HL-60/S4 treated with phorbol 12-myristate 13-acetate at 8.2 ng/mL for 4 days and 3 days (cell line): ENCODE measurements at regions not wholly inside any gene's neighbourhood (a gene's known extent, or its start where the extent isn't known, plus 50 kb on each side); places are given as distances from the start of the nearest gene placed in this dataset.

Experiments
- in situ Hi-C: fragments of 300-500 bp; cut with MboI; formaldehyde crosslinking; loops from 2 replicates; pipeline ENCODE4 v1.15.0; 2022; ENCODE audit warnings: low sequenced_read_pairs

DNA sequence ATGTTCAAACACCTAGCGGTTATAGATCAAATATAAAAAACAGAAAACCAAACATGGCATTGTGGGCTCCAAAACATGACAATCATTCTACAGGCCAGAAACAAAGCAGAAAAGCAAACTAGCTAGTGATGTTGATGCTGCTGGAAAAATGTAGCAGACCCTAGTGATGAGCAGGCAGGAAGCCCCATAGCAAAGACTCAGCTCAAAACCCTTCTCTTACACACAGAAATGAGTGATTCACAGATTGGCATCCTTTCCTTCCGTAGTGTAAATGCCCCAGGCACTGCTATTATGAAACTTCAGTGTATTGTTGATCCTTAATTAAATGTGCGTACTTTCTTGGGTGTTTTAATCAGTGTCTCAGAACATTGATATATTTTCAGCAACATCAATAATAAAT, 425.1 kb downstream of the UTRN start:
- in situ Hi-C loops, result no loop called here

DNA sequence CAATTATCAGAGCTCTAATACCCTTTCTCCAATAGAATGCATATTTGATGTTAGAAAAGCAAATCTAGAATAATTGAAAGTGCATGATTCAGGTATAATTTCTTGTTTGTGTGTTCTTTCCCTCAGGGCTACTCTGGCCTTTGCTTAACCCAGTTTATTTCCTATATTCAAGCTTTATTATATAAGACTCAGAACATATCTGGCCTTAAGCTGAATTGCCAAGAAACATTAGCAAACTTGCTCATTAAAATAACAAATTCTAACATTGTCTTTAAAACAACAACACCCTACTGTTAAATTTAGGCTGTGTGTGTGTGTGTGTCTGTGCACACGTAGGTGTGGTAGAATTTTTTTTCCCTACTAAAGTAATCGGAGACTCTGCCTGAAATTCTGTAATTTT, 426.5 kb downstream of the UTRN start:
- in situ Hi-C loops, result no loop called here

DNA sequence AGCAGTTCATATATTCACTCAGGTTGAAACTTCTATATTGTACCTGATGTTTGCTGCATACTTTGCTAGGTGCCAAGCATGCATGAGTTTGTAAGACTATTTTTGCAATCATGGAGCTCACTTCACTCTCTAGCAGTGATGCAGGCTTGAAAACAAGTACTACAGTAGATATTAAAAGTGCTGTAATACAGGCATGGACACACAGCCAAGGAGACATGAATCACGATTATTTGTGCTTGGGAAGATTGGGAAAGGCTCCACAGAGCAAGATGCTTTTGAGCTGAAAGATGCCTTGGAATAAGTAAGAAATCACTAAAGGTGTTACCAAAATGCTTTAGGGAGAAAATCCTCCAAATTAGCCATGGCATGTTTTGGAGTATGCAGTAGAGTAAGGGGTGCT, 427.4 kb downstream of the UTRN start:
- in situ Hi-C loops, result no loop called here

DNA sequence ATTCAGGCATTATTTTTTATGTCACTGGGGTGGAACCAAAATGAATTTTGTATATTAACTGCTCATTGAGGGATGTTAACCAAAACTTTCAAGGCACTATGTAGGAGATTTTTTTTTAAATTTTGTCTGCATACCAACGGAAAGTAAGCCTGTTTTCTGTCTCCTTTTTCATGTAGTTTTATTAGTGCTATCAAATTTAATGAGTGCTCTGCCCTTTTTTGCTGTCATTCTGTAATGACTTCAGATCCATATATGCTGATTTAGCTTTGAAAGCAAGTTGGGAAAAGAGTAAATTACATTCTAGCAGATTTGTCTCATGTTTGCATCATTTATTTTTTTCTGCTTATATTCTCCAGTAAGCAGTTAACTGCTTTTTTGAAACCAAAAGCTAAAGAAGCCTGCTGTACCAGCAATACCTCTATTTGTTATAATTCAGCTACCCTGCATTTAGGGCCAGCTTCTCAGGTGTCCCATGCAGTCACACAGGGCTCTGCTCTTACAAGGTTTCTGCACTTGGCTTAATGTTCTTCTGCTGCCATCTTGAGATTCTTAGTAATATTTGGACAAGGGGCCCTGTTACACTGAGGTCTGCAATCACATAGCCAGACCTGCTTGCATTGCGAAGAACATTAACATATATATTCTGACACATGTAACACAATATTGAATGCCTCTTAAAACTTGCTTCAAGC, 429.0 kb downstream of the UTRN start:
- in situ Hi-C loops, result no loop called here

DNA sequence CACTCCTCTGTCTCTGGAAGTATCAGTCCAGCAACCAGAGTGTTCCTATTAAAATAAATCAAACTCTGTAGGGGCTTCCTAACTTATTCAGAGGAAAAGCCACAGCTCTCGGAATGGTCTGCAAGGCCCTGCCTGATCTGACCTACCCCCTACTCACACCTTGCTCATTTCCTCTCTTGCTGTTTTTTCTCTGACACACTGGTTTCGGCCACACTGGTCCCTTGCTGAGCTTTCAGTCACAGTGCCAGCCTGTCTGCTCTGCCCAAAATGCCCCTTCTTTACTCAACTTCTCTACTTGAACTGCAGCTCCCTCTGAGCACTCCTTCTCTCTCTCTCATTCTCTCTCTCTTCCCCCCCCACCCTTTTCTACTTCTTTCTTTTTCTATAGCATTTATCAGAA, 430.2 kb downstream of the UTRN start:
- in situ Hi-C loops, result no loop called here

DNA sequence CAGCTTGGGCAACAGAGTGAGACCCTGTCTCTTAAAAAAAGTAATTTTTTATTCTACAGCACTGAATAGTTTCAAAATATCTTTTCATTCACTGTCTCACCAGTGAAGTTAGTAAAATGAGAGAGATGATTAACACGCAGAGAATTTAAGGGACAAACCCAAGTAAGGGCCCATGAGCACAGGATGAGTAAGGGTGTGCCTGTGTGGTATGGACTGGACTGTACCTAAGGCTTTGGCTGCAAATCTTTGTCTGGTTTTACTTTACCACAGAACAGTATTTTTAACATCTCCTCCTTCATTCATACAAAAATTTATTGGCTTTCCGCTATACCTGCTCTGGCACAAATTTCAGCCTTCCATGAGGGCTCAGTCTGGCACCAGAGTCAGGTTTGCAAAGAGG, 433.3 kb downstream of the UTRN start:
- in situ Hi-C loops, result no loop called here

DNA sequence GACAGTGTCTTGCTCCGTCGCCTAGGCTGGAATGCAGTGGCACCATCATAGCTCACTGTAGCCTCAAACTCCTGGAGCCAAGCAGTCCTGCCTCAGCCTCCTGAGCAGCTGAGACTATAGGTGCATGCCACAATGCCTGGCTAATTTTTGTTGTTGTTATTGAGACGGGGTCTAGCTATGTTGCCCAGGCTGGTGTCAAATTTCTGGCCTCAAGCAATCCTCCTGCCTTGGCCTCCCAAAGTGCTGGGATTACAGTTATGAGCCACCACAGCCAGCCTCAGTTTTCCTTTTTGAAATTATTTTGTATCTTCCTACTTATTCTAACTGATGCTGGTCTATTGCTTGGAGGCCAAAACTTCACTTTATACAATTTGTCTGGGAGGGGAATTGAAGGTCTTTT, 436.1 kb downstream of the UTRN start:
- in situ Hi-C loops, result no loop called here

DNA sequence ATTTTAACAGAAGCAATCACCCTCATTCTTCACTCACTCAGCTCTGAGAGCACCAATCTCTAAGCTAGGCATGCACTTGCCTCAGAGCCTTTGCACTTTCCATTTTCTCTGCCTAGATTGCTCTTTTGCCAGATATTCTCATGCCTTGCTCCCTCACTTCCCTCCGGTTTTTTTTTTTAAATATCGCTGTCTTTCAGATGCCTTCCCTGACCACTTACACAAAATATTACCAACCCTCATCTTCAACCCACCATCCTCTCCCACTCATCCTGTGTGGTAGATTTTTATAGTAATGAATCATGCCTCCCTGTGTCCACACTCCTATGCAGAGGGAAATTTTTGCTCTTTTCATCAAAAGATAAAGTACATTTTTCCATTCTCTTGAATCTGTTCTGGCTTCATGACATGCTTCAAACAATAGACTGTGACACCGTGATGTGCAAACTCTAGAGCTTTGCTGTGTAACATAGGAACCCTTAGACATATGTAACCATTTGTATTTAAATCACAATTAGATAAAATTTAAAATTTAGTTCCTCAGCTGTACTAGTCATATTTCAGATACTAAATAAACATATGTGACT, 437.1 kb downstream of the UTRN start:
- in situ Hi-C loops, result no loop called here

DNA sequence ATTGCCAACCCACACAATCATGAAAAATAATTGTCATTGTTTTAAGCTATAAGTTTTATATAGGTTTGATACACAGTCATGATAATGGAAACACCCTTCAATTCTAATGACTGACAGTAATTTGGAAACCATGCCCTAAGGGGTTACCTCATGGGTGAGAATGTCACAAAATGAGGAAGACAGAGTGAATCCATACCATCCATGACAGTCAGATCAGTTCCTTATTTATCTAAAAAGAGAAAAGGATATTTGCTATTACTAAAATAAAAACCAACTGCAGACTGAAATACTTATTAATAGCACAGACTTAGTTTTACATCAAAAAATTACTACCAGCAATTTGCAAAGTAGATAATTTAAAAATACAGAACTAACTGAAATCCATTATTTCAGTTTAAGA, 437.8 kb downstream of the UTRN start:
- in situ Hi-C loops, result no loop called here

DNA sequence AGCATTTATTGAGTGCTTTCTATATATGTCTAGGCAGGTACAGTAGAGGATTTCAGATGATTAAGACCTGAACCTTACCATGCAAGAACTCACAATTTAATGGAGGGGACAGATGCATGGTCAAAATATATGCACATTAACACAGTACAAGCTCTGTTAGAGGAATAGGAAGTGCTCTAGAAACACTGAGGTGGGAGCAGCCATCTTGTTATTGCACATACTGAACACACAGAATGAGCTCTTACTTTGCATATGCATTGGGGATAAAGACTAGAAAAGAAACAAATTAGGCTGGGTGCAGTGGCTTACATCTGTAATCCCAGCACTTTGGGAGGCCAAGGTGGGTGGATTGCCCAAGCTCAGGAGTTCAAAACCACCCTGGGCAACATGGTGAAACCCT, 438.3 kb downstream of the UTRN start:
- in situ Hi-C loops, result no loop called here

DNA sequence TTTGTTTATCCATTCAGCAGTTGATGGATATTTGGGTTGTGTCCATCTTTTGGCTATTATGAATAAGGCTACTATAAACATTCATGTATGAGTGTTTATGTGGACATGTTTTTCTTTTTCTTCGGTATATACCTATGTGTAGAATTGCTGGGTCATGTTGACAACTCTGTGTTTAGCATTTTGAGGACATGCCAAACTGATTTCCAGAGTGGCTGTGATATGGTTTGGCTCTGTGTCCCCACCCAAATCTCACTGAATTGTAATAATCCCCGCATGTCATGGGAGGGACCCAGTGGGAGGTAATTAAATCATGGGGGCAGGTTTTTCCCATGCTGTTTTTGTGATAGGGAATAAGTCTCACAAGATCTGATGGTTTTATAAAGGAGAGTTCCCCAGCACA, 439.7 kb downstream of the UTRN start:
- in situ Hi-C loops, result no loop called here

DNA sequence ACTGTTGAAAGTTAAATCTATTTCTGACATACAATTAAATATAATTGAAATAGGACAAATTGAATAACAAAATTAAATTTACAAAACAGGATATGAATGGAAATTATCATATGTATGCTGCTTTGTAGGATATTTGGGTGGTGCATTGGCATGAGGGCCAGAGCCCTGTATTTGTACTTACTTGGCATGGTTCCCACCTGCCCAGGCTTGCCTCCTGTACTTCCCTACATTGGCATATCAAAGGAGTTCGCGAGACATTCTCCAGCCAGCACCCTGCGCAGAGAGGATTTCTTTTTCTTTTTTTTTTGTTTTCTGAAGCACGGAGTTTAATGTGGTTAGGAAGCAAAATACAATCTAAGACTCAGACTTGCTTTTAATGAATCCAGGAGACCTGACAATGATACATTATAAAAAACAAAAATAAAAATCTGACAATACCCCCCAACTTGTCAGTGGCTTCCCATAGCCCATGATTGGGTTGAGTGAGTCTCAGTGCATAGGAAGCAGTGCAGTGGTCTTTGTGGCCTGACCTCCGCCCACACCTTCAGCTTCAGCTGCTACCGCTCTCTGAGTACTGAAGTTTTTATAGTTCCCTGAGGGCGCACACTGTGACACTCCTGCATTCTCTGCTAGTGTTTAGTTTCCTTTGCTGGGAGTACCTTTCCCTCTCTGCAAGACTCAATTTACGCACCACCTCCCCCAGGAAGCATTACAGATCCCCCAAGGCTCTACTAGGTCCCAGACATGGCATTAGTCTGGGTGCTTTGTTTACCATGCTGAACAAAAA, 440.8 kb downstream of the UTRN start:
- in situ Hi-C loops, result no loop called here

DNA sequence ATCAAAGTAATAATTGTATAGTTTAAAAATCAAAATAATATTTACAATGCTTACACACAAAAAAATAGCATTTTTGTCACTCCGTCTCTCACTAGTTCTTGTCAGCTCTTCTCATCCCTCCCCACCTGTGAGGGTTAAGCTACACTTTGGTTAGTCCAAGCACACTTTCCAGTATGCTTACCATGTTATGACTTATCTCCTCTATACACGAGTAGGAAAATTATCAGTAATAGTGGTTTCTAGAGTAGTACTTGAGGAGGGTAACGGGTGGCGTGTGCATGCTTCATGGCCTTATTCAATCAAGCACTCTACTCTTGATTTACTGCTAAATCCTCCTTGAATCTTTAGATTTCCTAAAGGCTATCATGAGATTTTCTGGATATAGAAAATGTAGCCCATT, 443.7 kb downstream of the UTRN start:
- in situ Hi-C loops, result no loop called here

DNA sequence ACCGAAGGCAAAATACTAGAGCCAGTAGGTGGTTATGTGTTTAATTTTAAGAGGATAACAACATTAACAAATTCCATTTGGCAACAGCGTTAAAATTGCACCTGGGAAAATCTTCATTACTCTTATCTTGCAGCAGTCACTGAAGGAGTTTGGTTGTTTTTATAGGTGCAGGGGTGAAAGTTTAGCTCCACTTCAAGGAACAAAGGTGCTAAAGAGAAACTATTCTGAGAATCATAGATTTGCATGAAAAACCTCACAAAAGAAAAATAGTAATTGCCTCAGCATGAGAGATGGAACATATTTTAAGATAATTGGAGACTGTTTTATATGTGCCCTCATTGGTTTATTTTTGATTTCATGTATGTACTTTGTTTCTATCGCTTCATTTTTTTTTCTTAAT, 444.4 kb downstream of the UTRN start:
- in situ Hi-C loops, result no loop called here

DNA sequence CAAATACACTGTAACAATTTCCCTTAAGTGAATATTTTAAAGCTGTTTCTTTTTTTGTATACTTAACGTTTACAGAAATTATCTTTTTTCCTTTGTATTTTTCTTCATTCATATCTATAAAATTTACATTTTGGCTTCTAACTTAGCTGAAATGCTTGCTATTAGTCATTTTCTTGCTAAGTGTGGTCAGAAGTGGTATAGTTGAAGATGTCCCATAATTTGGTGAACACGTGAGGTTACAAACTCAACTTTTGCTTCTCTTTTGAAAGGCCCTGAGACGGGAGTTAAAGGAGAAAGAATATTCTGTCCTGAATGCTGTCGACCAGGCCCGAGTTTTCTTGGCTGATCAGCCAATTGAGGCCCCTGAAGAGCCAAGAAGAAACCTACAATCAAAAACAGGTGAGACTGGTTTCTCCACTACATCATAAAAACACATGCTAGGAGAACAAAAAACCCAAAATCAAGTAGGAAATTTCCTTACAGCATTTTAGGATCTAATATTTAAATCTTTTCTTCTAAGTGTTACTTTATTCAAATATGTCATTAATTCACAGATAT, 445.0 kb downstream of the UTRN start:
- in situ Hi-C loops, result no loop called here

DNA sequence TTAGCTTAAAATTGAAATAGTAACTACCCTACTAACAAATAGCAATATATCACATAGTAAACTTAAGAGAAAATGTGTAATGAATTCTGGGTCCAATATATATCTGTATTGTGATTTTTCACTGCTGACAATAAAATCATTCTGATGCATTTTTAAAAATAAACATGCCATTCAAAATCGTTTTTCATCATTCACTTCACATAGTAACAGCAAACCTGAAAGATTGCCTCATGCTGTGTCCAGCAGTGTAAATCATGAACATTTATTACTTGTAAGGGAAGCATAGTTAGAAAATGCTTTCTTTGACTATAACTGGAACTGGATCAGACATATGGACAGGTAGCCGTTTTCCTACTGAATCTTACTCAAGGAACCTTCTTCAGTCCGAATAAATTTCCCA, 446.1 kb downstream of the UTRN start:
- in situ Hi-C loops, result no loop called here

DNA sequence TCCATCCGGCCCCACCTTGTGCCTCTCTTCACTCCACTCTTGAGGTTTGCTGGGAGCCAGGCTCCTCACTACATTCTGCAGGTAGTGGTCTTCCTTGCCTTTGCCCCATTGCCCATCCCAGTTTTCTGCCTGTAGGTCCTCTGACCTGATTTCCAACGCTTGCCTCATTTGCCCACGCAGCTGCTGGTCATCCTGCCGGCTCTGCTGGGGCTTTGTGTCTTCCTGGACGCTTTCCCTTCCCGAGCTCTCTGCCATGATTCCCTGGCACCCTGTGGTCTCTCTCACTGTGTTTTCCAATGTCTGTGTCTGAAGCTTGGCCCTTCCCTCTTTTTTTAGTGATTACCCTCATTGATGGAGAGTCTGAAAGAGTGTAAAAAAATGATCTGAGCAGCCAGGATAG, 451.6 kb downstream of the UTRN start:
- in situ Hi-C loops, result no loop called here

DNA sequence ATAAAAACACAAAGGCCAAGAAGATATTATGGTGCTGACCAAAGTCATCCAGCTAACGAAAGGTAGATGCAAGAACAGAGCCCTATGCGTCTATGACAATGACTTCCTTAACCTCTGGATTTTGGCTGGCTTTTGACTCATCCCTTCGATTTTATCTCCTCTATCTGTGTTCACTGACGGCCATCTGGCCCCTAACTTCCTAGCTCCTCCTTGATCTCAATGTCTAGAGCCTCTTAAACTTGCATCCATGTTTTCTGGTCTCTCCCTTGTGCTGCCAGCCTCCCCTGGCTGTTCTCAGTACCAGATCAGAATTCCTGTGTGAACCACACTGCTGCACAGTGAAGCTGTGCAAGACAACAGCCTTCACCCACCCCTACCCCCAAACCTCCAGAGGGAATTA, 452.9 kb downstream of the UTRN start:
- in situ Hi-C loops, result no loop called here

DNA sequence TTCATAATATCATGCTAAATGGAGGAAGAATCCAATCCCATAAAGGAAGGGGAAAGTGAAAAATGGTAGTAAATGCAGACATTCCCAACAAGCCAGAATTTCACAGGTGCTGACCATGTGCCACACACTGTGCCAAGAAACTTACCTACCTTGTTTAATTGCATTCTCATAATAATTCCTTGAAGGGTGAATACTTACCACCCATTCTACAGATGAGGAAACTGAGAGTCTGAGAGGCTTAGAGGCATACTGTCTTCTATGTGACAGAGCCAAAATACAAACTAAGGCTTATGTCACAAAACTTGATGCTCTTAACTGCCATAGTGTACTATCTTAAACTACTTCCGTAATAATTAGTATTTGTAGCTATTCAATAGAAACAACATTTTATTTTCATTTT, 454.7 kb downstream of the UTRN start:
- in situ Hi-C loops, result no loop called here

DNA sequence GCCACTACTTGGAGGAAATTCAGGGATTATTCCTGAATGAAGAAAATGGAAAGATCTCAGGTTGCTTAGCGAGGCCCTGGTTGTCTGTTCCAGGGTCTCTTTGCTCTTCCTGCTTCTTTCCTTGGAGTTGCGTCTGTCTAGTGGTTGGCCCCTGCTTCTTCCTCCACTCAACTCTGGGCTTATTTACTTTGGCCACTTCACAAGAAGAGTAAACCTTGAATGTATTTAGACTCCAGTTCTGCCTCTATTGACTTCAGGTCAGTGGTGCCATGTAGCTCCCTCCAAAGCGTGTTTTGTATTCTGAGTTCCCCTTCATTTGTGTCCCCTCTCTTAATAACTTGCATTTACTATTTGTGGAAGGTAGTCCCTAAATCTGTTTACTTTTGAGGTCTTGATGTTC, 456.5 kb downstream of the UTRN start:
- in situ Hi-C loops, result no loop called here

DNA sequence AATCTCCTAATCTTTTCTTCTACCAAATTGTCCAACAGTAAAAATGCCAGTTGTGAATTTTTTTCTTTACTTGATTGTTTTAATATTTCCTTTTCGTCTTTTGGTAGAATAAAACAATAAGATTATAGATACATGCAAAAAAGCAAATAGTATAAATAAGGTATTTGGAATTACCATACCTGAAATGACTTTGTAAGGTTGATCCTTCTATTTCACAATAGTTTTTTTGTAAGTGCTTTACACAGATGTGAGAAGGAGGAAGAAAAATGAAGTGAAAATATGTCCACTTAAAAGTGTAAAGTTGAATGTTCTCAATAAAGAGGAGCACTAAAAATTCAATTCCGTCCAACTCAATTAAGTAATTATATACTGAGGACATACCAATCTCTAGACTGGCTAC, 457.6 kb downstream of the UTRN start:
- in situ Hi-C loops, result no loop called here

DNA sequence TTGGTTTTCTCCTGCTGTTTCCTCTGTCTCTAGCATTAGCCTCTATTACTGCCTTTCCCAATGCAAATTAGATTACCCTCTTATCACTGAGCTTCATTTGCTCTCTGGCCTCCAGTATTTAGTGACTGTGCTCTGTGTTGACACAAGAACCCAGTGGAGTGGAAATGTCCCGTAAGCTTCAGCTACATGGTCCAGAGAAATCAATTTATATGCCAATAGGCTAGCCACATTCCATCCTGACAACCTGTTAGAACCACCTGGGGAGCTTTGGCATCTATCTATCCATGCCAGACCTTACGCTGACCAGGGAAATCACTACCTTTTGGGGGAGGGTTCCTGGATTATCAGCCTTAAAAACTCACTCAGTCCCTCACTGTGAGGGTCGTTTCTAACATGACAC, 459.6 kb downstream of the UTRN start:
- in situ Hi-C loops, result no loop called here
